Lung (tissue), 11 donors: ENCODE measurements at regions not wholly inside any gene's neighbourhood (a gene's known extent, or its start where the extent isn't known, plus 50 kb on each side); places are given as distances from the start of the nearest gene placed in this dataset.

Experiments used
- ATAC-seq: fragments of 200-7000 bp; cut with Tn5 transposase; one replicate; pipeline ENCODE4 v1.9.1; 2020; ENCODE audit warnings: moderate number of reproducible peaks; ENCODE audit not compliant: insufficient read depth, low FRiP score
- DNase-seq, 3 donors: peaks; one replicate each; pipeline ENCODE4 v3.0.0-alpha.2; 2013 to 2017
- H3K27ac ChIP-seq, 2 donors: one replicate each; pipeline ENCODE4 v1.5.1; 2013; ENCODE audit warnings: mild to moderate bottlenecking in 2 of 2, moderate library complexity in 2 of 2, control low read depth in 1 of 2, inconsistent platforms in 1 of 2, low read depth in 1 of 2, low read length in 1 of 2
- H3K27me3 ChIP-seq, 3 donors: one replicate each; pipeline ENCODE4 v1.5.1; 2013; ENCODE audit warnings: low read length in 2 of 3; ENCODE audit not compliant: control insufficient read depth in 3 of 3, insufficient read depth in 3 of 3
- H3K36me3 ChIP-seq, 4 donors: one replicate each; pipeline ENCODE4 v1.5.1; 2013; ENCODE audit warnings: low read length in 4 of 4, mild to moderate bottlenecking in 1 of 4, moderate library complexity in 1 of 4; ENCODE audit not compliant: control insufficient read depth in 4 of 4, insufficient read depth in 4 of 4
- H3K4me1 ChIP-seq, 5 donors: one replicate each; pipeline ENCODE4 v1.5.1; 2013; ENCODE audit warnings: low read length in 5 of 5, mild to moderate bottlenecking in 2 of 5, moderate library complexity in 1 of 5; ENCODE audit not compliant: control insufficient read depth in 5 of 5, insufficient read depth in 5 of 5
- H3K4me3 ChIP-seq: one replicate; pipeline ENCODE4 v1.5.1; 2013; ENCODE audit warnings: mild to moderate bottlenecking, control low read depth, moderate library complexity
- H3K9ac ChIP-seq, 2 donors: one replicate each; pipeline ENCODE4 v1.5.1; 2013; ENCODE audit warnings: low read length in 2 of 2, control low read depth in 1 of 2; ENCODE audit not compliant: insufficient read depth in 1 of 2
- H3K9me3 ChIP-seq, 4 donors: one replicate each; pipeline ENCODE4 v1.5.1; 2013; ENCODE audit warnings: low read length in 3 of 4, mild to moderate bottlenecking in 1 of 4, moderate library complexity in 1 of 4; ENCODE audit not compliant: control insufficient read depth in 4 of 4, insufficient read depth in 3 of 4
- CTCF ChIP-seq: IDR thresholded peaks from 2 replicates; pipeline ENCODE4 v1.5.1; 2012; ENCODE audit warnings: mild to moderate bottlenecking; ENCODE audit errors: control extremely low read depth, extremely low read depth
- WGBS, 2 donors: extraction: QIAGEN DNeasy Blood & Tissue Kit; methylation state at CpG; one replicate each; pipeline ENCODE4 v1.1.7; 2013; 5-methylcytosine and 5-hydroxymethylcytosine counted together
- donor health status: control.
- donor health status: control.
- donor health status: Bipolar disorder and iron deficiency.
- donor health status: healthy.
- donor health status: DM: yes; HTN: yes; CAD: no.

GRCh38 chr4:38308728-38309311 is 348.6 kb downstream of the PTTG2 start:
- 65 to 70% methylated on average over 5 of the region's 5 CpGs for WGBS, 2 donors
- peaks cover 0 to 2% (median 0%) of the 10 kb centered on the region in 4 donors for H3K9me3 ChIP-seq
- ATAC-seq = no peak
- H3K36me3 ChIP-seq = no peaks in the 10 kb centered on the region
- H3K27me3 ChIP-seq = no peaks in the 10 kb centered on the region
- DNase-seq = no peak
- H3K9ac ChIP-seq = no peak overlapping the region
- H3K4me3 ChIP-seq = no peak overlapping the region
- peaks cover 0 to 1% (median 0%) of the 10 kb centered on the region in 5 donors for H3K4me1 ChIP-seq
- no peak for TF ChIP-seq CTCF
- no peak overlapping the region for H3K27ac ChIP-seq

- Histone ChIP-seq H3K9me3 (peaks cover 0 to 2% (median 0%) of the 10 kb centered on the region in 4 donors), H3K27me3 (no peaks in the 10 kb centered on the region), H3K9ac (no peak overlapping the region), H3K4me3 (no peak overlapping the region), H3K36me3 (no peaks in the 10 kb centered on the region), H3K27ac (no peak overlapping the region), H3K4me1 (peaks cover 0 to 4% (median 0%) of the 10 kb centered on the region in 5 donors)
- no peak for TF ChIP-seq CTCF
- ATAC-seq = no peak
- WGBS, 2 donors = 89 to 92% methylated on average over 1 of the region's 1 CpG
- no peak for DNase-seq
Measured at GRCh38 chr4:38309471-38309870, 349.3 kb downstream of the PTTG2 start.

- 63 to 69% methylated on average over 4 of the region's 4 CpGs for WGBS, 2 donors
- H3K27ac ChIP-seq = no peak overlapping the region
- TF ChIP-seq CTCF = no peak
- H3K4me1 ChIP-seq = peaks cover 0 to 4% (median 0%) of the 10 kb centered on the region in 5 donors
- no peak for ATAC-seq
- H3K9me3 ChIP-seq = peaks cover 0 to 2% (median 0%) of the 10 kb centered on the region in 4 donors
- no peaks in the 10 kb centered on the region for H3K27me3 ChIP-seq
- no peaks in the 10 kb centered on the region for H3K36me3 ChIP-seq
- no peak for DNase-seq
- H3K4me3 ChIP-seq = no peak overlapping the region
- no peak overlapping the region for H3K9ac ChIP-seq
Measured at GRCh38 chr4:38310446-38311043, 350.3 kb downstream of the PTTG2 start.
